RPMI7951 (cell line): ENCODE measurements at regions not wholly inside any gene's neighbourhood (a gene's known extent, or its start where the extent isn't known, plus 50 kb on each side); places are given as distances from the start of the nearest gene placed in this dataset.
A peak's percentile ranks its signal among the peaks of the same experiment; 100 is the strongest.

ENCODE experiments used
- DNase-seq: peaks from one replicate; pipeline ENCODE4 v3.0.0-alpha.2; 2012; ENCODE audit warnings: low read depth

- no peak for DNase-seq
Measured at GRCh38 chr14:97517566-97518234, 720.5 kb downstream of the VRK1 start.

GRCh38 chr14:97523936-97524335, 726.8 kb downstream of the VRK1 start:
- DNase-seq, result peak; percentile 76

GRCh38 chr14:97524589-97525319, 727.6 kb downstream of the VRK1 start:
- DNase-seq, result peak; percentile 31

GRCh38 chr14:97527993-97528392, 730.8 kb downstream of the VRK1 start:
- no peak for DNase-seq

- no peak for DNase-seq
Measured at GRCh38 chr14:97532052-97532451, 734.9 kb downstream of the VRK1 start.

- DNase-seq, result no peak
Measured at GRCh38 chr14:97536421-97536820, 739.2 kb downstream of the VRK1 start.

- no peak for DNase-seq
Measured at GRCh38 chr14:97538749-97539410, 741.7 kb downstream of the VRK1 start.

GRCh38 chr14:97539411-97539795, 742.2 kb downstream of the VRK1 start:
- DNase-seq, result no peak

- DNase-seq, result no peak
Measured at GRCh38 chr14:97539884-97540283, 742.7 kb downstream of the VRK1 start.

GRCh38 chr14:97543221-97543620, 746.0 kb downstream of the VRK1 start:
- no peak for DNase-seq

GRCh38 chr14:97543816-97544215, 746.6 kb downstream of the VRK1 start:
- DNase-seq, result no peak

GRCh38 chr14:97544571-97544970, 747.4 kb downstream of the VRK1 start:
- no peak for DNase-seq

GRCh38 chr14:97546491-97547230, 749.5 kb downstream of the VRK1 start:
- no peak for DNase-seq

GRCh38 chr14:97550463-97550862, 753.3 kb downstream of the VRK1 start:
- DNase-seq, result no peak

GRCh38 chr14:97554597-97554996, 757.4 kb downstream of the VRK1 start:
- no peak for DNase-seq

- no peak for DNase-seq
Measured at GRCh38 chr14:97564334-97564733, 767.2 kb downstream of the VRK1 start.

GRCh38 chr14:97571201-97571600, 774.0 kb downstream of the VRK1 start:
- DNase-seq, result no peak

- no peak for DNase-seq
Measured at GRCh38 chr14:97571866-97572555, 774.8 kb downstream of the VRK1 start.

- DNase-seq, result no peak
Measured at GRCh38 chr14:97572583-97573458, 775.6 kb downstream of the VRK1 start.

GRCh38 chr14:97575677-97576076, 778.5 kb downstream of the VRK1 start:
- no peak for DNase-seq
